ENCODE measurements at regions not wholly inside any gene's neighbourhood (a gene's known extent, or its start where the extent isn't known, plus 50 kb on each side); places are given as distances from the start of the nearest gene placed in this dataset.
A peak's percentile ranks its signal among the peaks of the same experiment; 100 is the strongest.
"Not testable (repeated sequence)": the region's sequence is repeated elsewhere in the genome, so short reads cannot be mapped to it uniquely, and the experiment has no call there.

DNA sequence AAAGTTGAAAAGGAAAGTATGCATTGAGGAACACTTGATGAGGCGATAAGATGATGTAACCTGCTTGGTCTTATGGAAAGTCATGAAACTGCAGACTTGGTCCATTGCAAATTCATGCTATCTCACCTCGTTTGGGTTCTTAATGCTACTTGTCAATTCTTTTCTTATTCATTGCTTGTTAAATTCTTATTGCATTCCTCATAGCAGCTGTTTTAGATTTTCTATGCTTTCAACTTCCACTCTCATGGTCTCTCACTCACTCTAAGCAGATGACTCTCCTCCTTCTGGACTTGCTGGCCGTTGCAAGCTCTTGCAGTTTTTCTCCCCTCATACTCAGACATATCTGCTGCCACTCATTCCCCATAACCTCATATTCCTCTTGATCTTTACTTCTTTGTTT lies 67.8 kb upstream of the CSNK1A1L start:
- no peaks in the 10 kb centered on the region for H3K4me1 ChIP-seq (ENCODE audit: control insufficient read depth, insufficient read depth, low read depth, low read length)
- no peak overlapping the region for H3K14ac ChIP-seq (ENCODE audit: low read length in 2 of 2)
- no peak overlapping the region for H2AK5ac ChIP-seq (ENCODE audit: low read length, severe bottlenecking)
- no peak overlapping the region for H3K18ac ChIP-seq (ENCODE audit: low read depth in 1 of 2, low read length in 2 of 2)
- H4K91ac ChIP-seq (ENCODE audit: low read length): no peak overlapping the region
- no peak overlapping the region for H3K27ac ChIP-seq (ENCODE audit: low read length, poor library complexity, severe bottlenecking)
- no peak overlapping the region for H2BK15ac ChIP-seq (ENCODE audit: low read depth, poor library complexity, severe bottlenecking)
- no peak overlapping the region for H3K23ac ChIP-seq (ENCODE audit: low read length in 2 of 2)
- H2BK5ac ChIP-seq (ENCODE audit: low read depth, low read length, poor library complexity, severe bottlenecking): no peak overlapping the region
- H2BK12ac ChIP-seq (ENCODE audit: low read length in 2 of 2): no peak overlapping the region
- H3K9me3 ChIP-seq (ENCODE audit: control insufficient read depth, low read length): no peaks in the 10 kb centered on the region
- DNase-seq: peak; percentile 31
- H3K4ac ChIP-seq (ENCODE audit: low read depth in 1 of 2, low read length in 2 of 2): no peak overlapping the region
- H2AFZ ChIP-seq (ENCODE audit: low read depth, low read length): no peak overlapping the region
- no peak overlapping the region for H3K4me2 ChIP-seq (ENCODE audit: low read length, poor library complexity, severe bottlenecking)
- H2BK120ac ChIP-seq (ENCODE audit: low read depth, low read length): no peak overlapping the region
- H3K9ac ChIP-seq (ENCODE audit: low read length): peak overlapping the region; percentile 26
- WGBS: 65% methylated on average over 3 of the region's 3 CpGs
- no peaks in the 10 kb centered on the region for H3K79me1 ChIP-seq (replicated peaks; ENCODE audit: low read length, poor library complexity, severe bottlenecking)
- H4K8ac ChIP-seq (ENCODE audit: low read length): no peak overlapping the region
- H3K27me3 ChIP-seq (ENCODE audit: control insufficient read depth in 1 of 2, insufficient read depth in 1 of 2, low read length in 2 of 2): no peaks in the 10 kb centered on the region
- H3K36me3 ChIP-seq (ENCODE audit: control insufficient read depth in 1 of 2, insufficient read depth in 2 of 2, low read depth in 1 of 2, low read length in 2 of 2): no peaks in the 10 kb centered on the region
- H3K4me3 ChIP-seq (ENCODE audit: insufficient read depth in 1 of 2, low read depth in 1 of 2, low read length in 2 of 2): no peak overlapping the region

DNA sequence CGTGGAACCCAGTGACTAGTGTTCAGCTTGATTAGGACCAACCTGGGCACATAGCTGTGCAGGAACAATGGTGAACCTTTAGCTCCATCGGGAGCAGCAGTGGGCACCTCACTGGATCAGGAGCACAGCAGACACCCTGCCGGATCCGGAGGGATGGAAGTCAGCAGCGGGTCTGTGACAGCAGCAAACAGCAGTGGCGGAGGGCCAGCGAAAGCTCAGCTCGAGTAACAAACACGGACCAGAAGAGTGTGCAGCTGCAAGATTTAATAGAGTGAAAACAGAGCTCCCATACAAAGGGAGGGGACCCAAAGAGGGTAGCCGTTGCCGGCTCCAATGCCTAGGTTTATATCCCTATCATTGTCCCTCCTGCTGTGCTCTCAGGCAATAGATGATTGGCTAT lies 66.8 kb upstream of the CSNK1A1L start:
- not testable (repeated sequence) for H3K4me1 ChIP-seq (ENCODE audit: control insufficient read depth, insufficient read depth, low read depth, low read length); H3K4ac ChIP-seq (ENCODE audit: low read depth in 1 of 2, low read length in 2 of 2); H3K79me1 ChIP-seq (replicated peaks; ENCODE audit: low read length, poor library complexity, severe bottlenecking); H2AK5ac ChIP-seq (ENCODE audit: low read length, severe bottlenecking); H3K9me3 ChIP-seq (ENCODE audit: control insufficient read depth, low read length); H2BK120ac ChIP-seq (ENCODE audit: low read depth, low read length); H3K18ac ChIP-seq (ENCODE audit: low read depth in 1 of 2, low read length in 2 of 2); H2AFZ ChIP-seq (ENCODE audit: low read depth, low read length); H3K23ac ChIP-seq (ENCODE audit: low read length in 2 of 2); H4K91ac ChIP-seq (ENCODE audit: low read length); DNase-seq; H3K27ac ChIP-seq (ENCODE audit: low read length, poor library complexity, severe bottlenecking); H3K14ac ChIP-seq (ENCODE audit: low read length in 2 of 2); H3K36me3 ChIP-seq (ENCODE audit: control insufficient read depth in 1 of 2, insufficient read depth in 2 of 2, low read depth in 1 of 2, low read length in 2 of 2); H3K27me3 ChIP-seq (ENCODE audit: control insufficient read depth in 1 of 2, insufficient read depth in 1 of 2, low read length in 2 of 2); H3K4me3 ChIP-seq (ENCODE audit: insufficient read depth in 1 of 2, low read depth in 1 of 2, low read length in 2 of 2); H3K9ac ChIP-seq (ENCODE audit: low read length); H2BK5ac ChIP-seq (ENCODE audit: low read depth, low read length, poor library complexity, severe bottlenecking); H4K8ac ChIP-seq (ENCODE audit: low read length); H3K4me2 ChIP-seq (ENCODE audit: low read length, poor library complexity, severe bottlenecking); H2BK15ac ChIP-seq (ENCODE audit: low read depth, poor library complexity, severe bottlenecking)
- H2BK12ac ChIP-seq (ENCODE audit: low read length in 2 of 2): peak overlapping the region in 1 of 2 experiments; percentile 54
- 83% methylated on average over 11 of the region's 11 CpGs for WGBS

DNA sequence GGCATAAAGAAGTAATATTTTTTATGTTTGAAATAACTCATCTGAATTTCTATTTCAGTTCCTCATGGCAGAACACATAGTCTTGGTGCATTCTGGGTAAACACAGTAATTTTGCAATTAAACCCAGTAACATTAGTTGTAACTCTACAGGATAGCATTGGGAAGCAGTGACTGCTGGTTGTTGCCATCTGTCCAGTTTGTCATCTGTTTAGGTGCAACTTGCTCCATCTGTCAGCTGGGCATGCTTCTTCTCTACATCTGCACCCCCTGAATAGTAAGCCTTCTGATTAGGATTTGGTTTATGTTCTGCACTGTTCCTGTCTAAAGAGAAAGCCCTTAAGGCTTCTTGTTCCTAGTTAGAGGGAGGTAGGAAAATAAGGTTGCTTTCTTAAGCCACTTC lies 63.5 kb upstream of the CSNK1A1L start:
- no peak overlapping the region for H4K91ac ChIP-seq (ENCODE audit: low read length)
- H3K27ac ChIP-seq (ENCODE audit: low read length, poor library complexity, severe bottlenecking): no peak overlapping the region
- no peaks in the 10 kb centered on the region for H3K36me3 ChIP-seq (ENCODE audit: control insufficient read depth in 1 of 2, insufficient read depth in 2 of 2, low read depth in 1 of 2, low read length in 2 of 2)
- H4K8ac ChIP-seq (ENCODE audit: low read length): no peak overlapping the region
- no peak overlapping the region for H2BK15ac ChIP-seq (ENCODE audit: low read depth, poor library complexity, severe bottlenecking)
- H3K14ac ChIP-seq (ENCODE audit: low read length in 2 of 2): no peak overlapping the region
- H3K9me3 ChIP-seq (ENCODE audit: control insufficient read depth, low read length): no peaks in the 10 kb centered on the region
- no peak overlapping the region for H3K4me3 ChIP-seq (ENCODE audit: insufficient read depth in 1 of 2, low read depth in 1 of 2, low read length in 2 of 2)
- no peak overlapping the region for H2BK12ac ChIP-seq (ENCODE audit: low read length in 2 of 2)
- no peak overlapping the region for H2AK5ac ChIP-seq (ENCODE audit: low read length, severe bottlenecking)
- H3K4me2 ChIP-seq (ENCODE audit: low read length, poor library complexity, severe bottlenecking): no peak overlapping the region
- no peak for DNase-seq
- no peaks in the 10 kb centered on the region for H3K4me1 ChIP-seq (ENCODE audit: control insufficient read depth, insufficient read depth, low read depth, low read length)
- no peaks in the 10 kb centered on the region for H3K27me3 ChIP-seq (ENCODE audit: control insufficient read depth in 1 of 2, insufficient read depth in 1 of 2, low read length in 2 of 2)
- no peak overlapping the region for H3K4ac ChIP-seq (ENCODE audit: low read depth in 1 of 2, low read length in 2 of 2)
- no peak overlapping the region for H3K9ac ChIP-seq (ENCODE audit: low read length)
- H2AFZ ChIP-seq (ENCODE audit: low read depth, low read length): no peak overlapping the region
- no peak overlapping the region for H3K23ac ChIP-seq (ENCODE audit: low read length in 2 of 2)
- H2BK120ac ChIP-seq (ENCODE audit: low read depth, low read length): no peak overlapping the region
- H2BK5ac ChIP-seq (ENCODE audit: low read depth, low read length, poor library complexity, severe bottlenecking): no peak overlapping the region
- peak overlapping the region in 1 of 2 experiments; percentile 62 for H3K18ac ChIP-seq (ENCODE audit: low read depth in 1 of 2, low read length in 2 of 2)
- H3K79me1 ChIP-seq (replicated peaks; ENCODE audit: low read length, poor library complexity, severe bottlenecking): no peaks in the 10 kb centered on the region

DNA sequence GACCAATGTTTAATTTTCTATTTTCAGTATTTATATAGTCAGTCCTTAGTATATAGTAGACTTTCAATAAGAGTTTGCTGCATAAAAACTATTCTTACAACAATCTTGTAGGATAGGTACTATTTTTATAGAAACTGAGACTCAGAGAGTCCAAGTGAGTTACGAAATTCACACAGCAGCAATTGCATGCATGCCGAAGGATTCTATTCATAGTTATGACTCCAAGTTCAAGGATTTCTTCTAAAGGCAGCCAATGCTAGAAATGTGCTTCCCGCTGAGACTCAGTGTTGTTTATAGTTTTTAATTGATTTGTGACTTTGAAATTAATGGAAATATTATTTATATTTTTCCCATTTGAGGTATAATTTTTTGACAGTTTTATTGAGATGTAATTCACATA lies 62.7 kb upstream of the CSNK1A1L start:
- Histone ChIP-seq H3K27me3 (ENCODE audit: control insufficient read depth in 1 of 2, insufficient read depth in 1 of 2, low read length in 2 of 2) (no peaks in the 10 kb centered on the region), H3K4me2 (ENCODE audit: low read length, poor library complexity, severe bottlenecking) (no peak overlapping the region), H3K27ac (ENCODE audit: low read length, poor library complexity, severe bottlenecking) (no peak overlapping the region), H2AK5ac (ENCODE audit: low read length, severe bottlenecking) (no peak overlapping the region), H2BK120ac (ENCODE audit: low read depth, low read length) (no peak overlapping the region), H3K4ac (ENCODE audit: low read depth in 1 of 2, low read length in 2 of 2) (no peak overlapping the region), H3K36me3 (ENCODE audit: control insufficient read depth in 1 of 2, insufficient read depth in 2 of 2, low read depth in 1 of 2, low read length in 2 of 2) (no peaks in the 10 kb centered on the region), H4K91ac (ENCODE audit: low read length) (no peak overlapping the region), H3K18ac (ENCODE audit: low read depth in 1 of 2, low read length in 2 of 2) (no peak overlapping the region), H4K8ac (ENCODE audit: low read length) (no peak overlapping the region), H2BK5ac (ENCODE audit: low read depth, low read length, poor library complexity, severe bottlenecking) (no peak overlapping the region), H2BK12ac (ENCODE audit: low read length in 2 of 2) (no peak overlapping the region), H3K23ac (ENCODE audit: low read length in 2 of 2) (no peak overlapping the region), H2BK15ac (ENCODE audit: low read depth, poor library complexity, severe bottlenecking) (no peak overlapping the region), H3K4me3 (ENCODE audit: insufficient read depth in 1 of 2, low read depth in 1 of 2, low read length in 2 of 2) (no peak overlapping the region), H3K4me1 (ENCODE audit: control insufficient read depth, insufficient read depth, low read depth, low read length) (no peaks in the 10 kb centered on the region), H3K79me1 (replicated peaks; ENCODE audit: low read length, poor library complexity, severe bottlenecking) (no peaks in the 10 kb centered on the region), H3K9ac (ENCODE audit: low read length) (no peak overlapping the region), H3K9me3 (ENCODE audit: control insufficient read depth, low read length) (no peaks in the 10 kb centered on the region), H3K14ac (ENCODE audit: low read length in 2 of 2) (no peak overlapping the region), H2AFZ (ENCODE audit: low read depth, low read length) (no peak overlapping the region)
- no peak for DNase-seq
- WGBS: 72% methylated on average over 2 of the region's 3 CpGs
